ENCODE measurements at regions not wholly inside any gene's neighbourhood (a gene's known extent, or its start where the extent isn't known, plus 50 kb on each side); places are given as distances from the start of the nearest gene placed in this dataset.

DNA sequence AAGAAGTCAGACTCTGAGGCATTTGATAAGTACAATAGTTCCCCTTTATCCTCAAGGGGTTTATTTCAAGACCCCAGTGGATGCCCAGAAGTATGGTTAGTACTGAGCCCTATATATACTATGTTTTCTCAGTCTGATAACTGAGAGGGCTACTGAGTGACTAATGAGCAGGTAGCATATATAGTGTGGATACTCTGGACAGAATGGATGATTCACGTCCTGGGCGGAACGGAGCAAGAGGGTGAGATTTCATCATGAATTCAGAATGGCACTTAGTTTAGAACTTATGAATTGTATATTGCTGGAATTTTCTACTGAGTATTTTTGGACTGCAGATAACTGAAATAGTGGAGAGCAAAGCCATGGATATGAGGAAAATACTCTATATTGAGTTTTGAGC, 457.6 kb downstream of the PLK2 start:
- no peak overlapping the region for H3K4me3 ChIP-seq
- H3K27me3 ChIP-seq (ENCODE audit: low read depth): no peaks in the 10 kb centered on the region
- no peak for DNase-seq
- H3K9me3 ChIP-seq (replicated peaks): no peaks in the 10 kb centered on the region
- no peak overlapping the region for H3K27ac ChIP-seq (replicated peaks)
- H3K4me1 ChIP-seq: no peaks in the 10 kb centered on the region
- TF ChIP-seq, protein P1, sequence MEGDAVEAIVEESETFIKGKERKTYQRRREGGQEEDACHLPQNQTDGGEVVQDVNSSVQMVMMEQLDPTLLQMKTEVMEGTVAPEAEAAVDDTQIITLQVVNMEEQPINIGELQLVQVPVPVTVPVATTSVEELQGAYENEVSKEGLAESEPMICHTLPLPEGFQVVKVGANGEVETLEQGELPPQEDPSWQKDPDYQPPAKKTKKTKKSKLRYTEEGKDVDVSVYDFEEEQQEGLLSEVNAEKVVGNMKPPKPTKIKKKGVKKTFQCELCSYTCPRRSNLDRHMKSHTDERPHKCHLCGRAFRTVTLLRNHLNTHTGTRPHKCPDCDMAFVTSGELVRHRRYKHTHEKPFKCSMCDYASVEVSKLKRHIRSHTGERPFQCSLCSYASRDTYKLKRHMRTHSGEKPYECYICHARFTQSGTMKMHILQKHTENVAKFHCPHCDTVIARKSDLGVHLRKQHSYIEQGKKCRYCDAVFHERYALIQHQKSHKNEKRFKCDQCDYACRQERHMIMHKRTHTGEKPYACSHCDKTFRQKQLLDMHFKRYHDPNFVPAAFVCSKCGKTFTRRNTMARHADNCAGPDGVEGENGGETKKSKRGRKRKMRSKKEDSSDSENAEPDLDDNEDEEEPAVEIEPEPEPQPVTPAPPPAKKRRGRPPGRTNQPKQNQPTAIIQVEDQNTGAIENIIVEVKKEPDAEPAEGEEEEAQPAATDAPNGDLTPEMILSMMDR (IDR thresholded peaks at IDR 0.05; ENCODE audit: borderline replicate concordance): no peak
- no peaks in the 10 kb centered on the region for H3K36me3 ChIP-seq
- intact Hi-C loops (cut with micrococcal nuclease): no loop called here

DNA sequence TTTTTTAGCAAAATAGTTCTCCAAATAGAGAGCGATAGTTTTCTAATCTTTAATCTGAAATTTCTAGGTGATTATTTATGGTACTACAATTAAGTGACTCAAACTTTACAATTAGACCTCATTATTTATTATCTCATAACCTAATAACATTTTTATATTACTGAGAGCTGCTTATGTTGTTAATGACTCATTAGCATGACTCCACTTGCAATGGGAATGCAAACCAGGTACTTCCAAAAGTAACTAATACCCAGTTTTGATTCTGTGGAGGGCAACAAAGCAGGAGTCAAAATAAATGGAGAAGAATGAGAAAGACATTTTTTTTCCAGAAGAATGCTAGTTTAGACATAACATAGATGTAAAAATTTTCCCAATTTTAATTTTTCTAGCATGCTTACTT, 466.0 kb downstream of the PLK2 start:
- DNase-seq: no peak
- Histone ChIP-seq H3K4me1 (no peaks in the 10 kb centered on the region), H3K36me3 (no peaks in the 10 kb centered on the region), H3K9me3 (replicated peaks) (no peaks in the 10 kb centered on the region), H3K4me3 (no peak overlapping the region), H3K27ac (replicated peaks) (no peak overlapping the region), H3K27me3 (ENCODE audit: low read depth) (no peaks in the 10 kb centered on the region)
- TF ChIP-seq, protein P1 (IDR thresholded peaks at IDR 0.05; ENCODE audit: borderline replicate concordance): no peak
- intact Hi-C loops (cut with micrococcal nuclease): no loop called here

DNA sequence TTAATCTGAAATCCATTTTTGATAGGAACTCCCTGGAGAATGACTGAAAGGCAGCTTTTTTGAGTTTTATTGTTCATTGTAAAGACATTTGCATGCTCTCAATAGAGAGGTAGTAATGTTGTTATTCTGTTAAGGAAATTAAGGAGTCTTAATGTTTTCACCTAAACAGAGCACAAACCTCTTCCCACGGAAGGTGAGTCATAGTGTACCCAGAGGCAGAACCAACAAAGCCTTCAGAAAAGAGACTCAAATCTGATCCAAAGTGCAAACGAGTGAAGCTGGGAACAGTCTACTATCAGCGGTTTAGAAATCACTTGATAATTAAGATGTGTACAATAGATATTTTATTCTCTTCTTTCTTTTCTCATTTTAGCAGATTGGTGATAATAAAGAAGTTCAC, 470.5 kb downstream of the PLK2 start:
- Histone ChIP-seq H3K36me3 (no peaks in the 10 kb centered on the region), H3K27ac (replicated peaks) (peak overlapping the region; percentile 20), H3K9me3 (replicated peaks) (no peaks in the 10 kb centered on the region), H3K4me3 (no peak overlapping the region), H3K27me3 (ENCODE audit: low read depth) (no peaks in the 10 kb centered on the region), H3K4me1 (peaks cover 13% of the 10 kb centered on the region)
- TF ChIP-seq, protein P1 (IDR thresholded peaks at IDR 0.05; ENCODE audit: borderline replicate concordance): no peak
- intact Hi-C loops (cut with micrococcal nuclease): no loop called here
- no peak for DNase-seq

DNA sequence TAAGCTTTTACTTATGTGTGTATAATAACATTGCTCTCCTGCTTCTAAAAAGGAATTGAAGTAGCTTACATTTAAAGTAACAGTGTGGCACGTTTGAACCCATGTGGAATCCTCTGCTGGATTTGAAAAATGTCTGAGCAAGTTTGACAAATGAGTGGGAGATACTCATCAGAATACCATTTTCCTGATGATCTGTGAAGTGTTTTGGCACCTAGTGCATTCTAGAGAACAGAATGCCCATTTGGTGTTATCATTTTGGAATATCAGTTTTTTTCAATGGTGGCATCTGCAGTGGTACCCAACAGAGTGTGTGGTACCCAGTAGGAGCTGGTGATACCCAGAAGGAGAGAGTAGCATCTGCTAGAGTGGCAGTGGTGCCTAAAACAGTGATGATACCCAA, 471.1 kb downstream of the PLK2 start:
- intact Hi-C loops (cut with micrococcal nuclease): no loop called here
- no peaks in the 10 kb centered on the region for H3K27me3 ChIP-seq (ENCODE audit: low read depth)
- TF ChIP-seq, protein P1 (IDR thresholded peaks at IDR 0.05; ENCODE audit: borderline replicate concordance): no peak
- H3K27ac ChIP-seq (replicated peaks): peak overlapping the region; percentile 17
- no peak overlapping the region for H3K4me3 ChIP-seq
- H3K9me3 ChIP-seq (replicated peaks): no peaks in the 10 kb centered on the region
- peaks cover 13% of the 10 kb centered on the region for H3K4me1 ChIP-seq
- DNase-seq: no peak
- H3K36me3 ChIP-seq: no peaks in the 10 kb centered on the region

DNA sequence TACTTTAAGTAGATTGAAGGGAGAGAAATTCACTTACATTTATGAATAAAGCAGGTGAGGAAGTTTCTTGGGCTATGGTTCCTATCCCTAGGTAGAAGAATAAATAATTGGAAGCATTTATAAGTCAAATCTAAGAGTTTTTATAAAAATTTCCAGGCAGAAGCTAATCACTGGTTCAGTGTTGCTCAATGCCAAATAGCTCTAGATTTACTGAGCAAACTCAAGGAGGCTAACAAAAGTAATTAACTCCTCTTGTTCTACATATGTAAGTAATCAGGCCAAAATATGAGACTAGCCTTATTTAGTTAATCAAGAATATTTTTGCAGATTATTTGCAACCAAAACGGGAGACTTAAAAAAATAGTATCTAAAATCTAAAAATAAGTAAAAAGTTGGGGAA, 472.3 kb downstream of the PLK2 start:
- Histone ChIP-seq H3K36me3 (no peaks in the 10 kb centered on the region), H3K4me1 (peaks cover 13% of the 10 kb centered on the region), H3K27me3 (ENCODE audit: low read depth) (no peaks in the 10 kb centered on the region), H3K4me3 (no peak overlapping the region), H3K9me3 (replicated peaks) (no peaks in the 10 kb centered on the region), H3K27ac (replicated peaks) (no peak overlapping the region)
- intact Hi-C loops (cut with micrococcal nuclease): no loop called here
- no peak for DNase-seq
- TF ChIP-seq, protein P1 (IDR thresholded peaks at IDR 0.05; ENCODE audit: borderline replicate concordance): no peak
